Gastrocnemius medialis (tissue), 4 donors: ENCODE measurements at regions not wholly inside any gene's neighbourhood (a gene's known extent, or its start where the extent isn't known, plus 50 kb on each side); places are given as distances from the start of the nearest gene placed in this dataset.

ENCODE experiments used
- POLR2A ChIP-seq, 2 donors: fragments of 450-650 bp; IDR thresholded peaks; one replicate each; pipeline ENCODE4 v1.6.1; 2017; ENCODE audit warnings: antibody characterized with exemption in 2 of 2, mild to moderate bottlenecking in 2 of 2, moderate library complexity in 2 of 2
- TF ChIP-seq, protein P1 (sequence below), 5 experiments: fragments of 450-650 bp in 3 of 5; fragments of 200-600 bp in 2 of 5; sonication (generic) in 2 of 5; IDR thresholded peaks in 4 of 5; conservative IDR thresholded peaks in 1 of 5; 1 replicate in 4 of 5; 2 replicates in 1 of 5; pipeline ENCODE4 v1.5.1; 2016 to 2019; ENCODE audit warnings: antibody characterized with exemption in 5 of 5, mild to moderate bottlenecking in 3 of 5, moderate library complexity in 3 of 5

DNA sequence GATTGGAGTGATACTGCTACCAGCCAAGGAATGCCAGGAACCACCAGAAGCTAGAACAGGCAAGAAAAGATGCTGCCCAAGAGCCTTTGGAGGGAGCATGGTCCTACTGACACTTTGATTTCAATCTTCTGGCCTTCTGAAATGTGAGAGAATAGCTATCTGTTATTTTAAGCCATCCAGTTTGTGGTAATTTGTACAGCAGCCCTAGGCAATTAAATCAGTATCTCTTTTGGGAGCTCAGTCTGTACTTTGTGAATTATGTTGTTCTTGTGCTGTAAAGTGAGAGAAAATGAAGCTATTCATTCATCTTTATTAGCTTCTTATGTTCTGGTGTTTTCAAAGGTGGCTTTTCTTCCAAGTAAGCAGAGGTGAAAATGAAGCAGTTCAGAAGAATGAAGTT is 381.3 kb downstream of the PDCD6IP start:
- TF ChIP-seq, protein P1, sequence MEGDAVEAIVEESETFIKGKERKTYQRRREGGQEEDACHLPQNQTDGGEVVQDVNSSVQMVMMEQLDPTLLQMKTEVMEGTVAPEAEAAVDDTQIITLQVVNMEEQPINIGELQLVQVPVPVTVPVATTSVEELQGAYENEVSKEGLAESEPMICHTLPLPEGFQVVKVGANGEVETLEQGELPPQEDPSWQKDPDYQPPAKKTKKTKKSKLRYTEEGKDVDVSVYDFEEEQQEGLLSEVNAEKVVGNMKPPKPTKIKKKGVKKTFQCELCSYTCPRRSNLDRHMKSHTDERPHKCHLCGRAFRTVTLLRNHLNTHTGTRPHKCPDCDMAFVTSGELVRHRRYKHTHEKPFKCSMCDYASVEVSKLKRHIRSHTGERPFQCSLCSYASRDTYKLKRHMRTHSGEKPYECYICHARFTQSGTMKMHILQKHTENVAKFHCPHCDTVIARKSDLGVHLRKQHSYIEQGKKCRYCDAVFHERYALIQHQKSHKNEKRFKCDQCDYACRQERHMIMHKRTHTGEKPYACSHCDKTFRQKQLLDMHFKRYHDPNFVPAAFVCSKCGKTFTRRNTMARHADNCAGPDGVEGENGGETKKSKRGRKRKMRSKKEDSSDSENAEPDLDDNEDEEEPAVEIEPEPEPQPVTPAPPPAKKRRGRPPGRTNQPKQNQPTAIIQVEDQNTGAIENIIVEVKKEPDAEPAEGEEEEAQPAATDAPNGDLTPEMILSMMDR (IDR thresholded peaks at IDR 0.05 in 4 of 5, conservative IDR thresholded peaks at IDR 0.05 in 1 of 5), result no peak
- TF ChIP-seq POLR2A (IDR thresholded peaks at IDR 0.05), result no peak
